NCI-H2227 (cell line): ENCODE measurements at regions not wholly inside any gene's neighbourhood (a gene's known extent, or its start where the extent isn't known, plus 50 kb on each side); places are given as distances from the start of the nearest gene placed in this dataset.
"Not testable (repeated sequence)": the region's sequence is repeated elsewhere in the genome, so short reads cannot be mapped to it uniquely, and the experiment has no call there.

Source experiments
- DNase-seq: peaks from one replicate; lab custom pipeline; 2025; ENCODE audit not compliant: unreplicated experiment; lab: John Stamatoyannopoulos, UW

GRCh38 chr11:41675205-41675604 lies 215.8 kb upstream of the LRRC4C start:
- no peak for DNase-seq

- DNase-seq = no peak
Measured at GRCh38 chr11:41713030-41713429, 253.6 kb upstream of the LRRC4C start.

GRCh38 chr11:41714101-41714500 lies 254.6 kb upstream of the LRRC4C start:
- DNase-seq = no peak

- no peak for DNase-seq
Measured at GRCh38 chr11:41716862-41717261, 257.4 kb upstream of the LRRC4C start.

- DNase-seq = no peak
Measured at GRCh38 chr11:41720761-41721160, 261.3 kb upstream of the LRRC4C start.

- DNase-seq = not testable (repeated sequence)
Measured at GRCh38 chr11:41728161-41728560, 268.7 kb upstream of the LRRC4C start.

GRCh38 chr11:41775296-41775695 lies 315.8 kb upstream of the LRRC4C start:
- no peak for DNase-seq

- DNase-seq = no peak
Measured at GRCh38 chr11:41779401-41779960, 320.0 kb upstream of the LRRC4C start.

- no peak for DNase-seq
Measured at GRCh38 chr11:41781441-41781840, 322.0 kb upstream of the LRRC4C start.

- DNase-seq = no peak
Measured at GRCh38 chr11:41784513-41785335, 325.3 kb upstream of the LRRC4C start.

GRCh38 chr11:41786087-41786486 lies 326.6 kb upstream of the LRRC4C start:
- no peak for DNase-seq

- DNase-seq = no peak
Measured at GRCh38 chr11:41788177-41788576, 328.7 kb upstream of the LRRC4C start.

- DNase-seq = no peak
Measured at GRCh38 chr11:41789376-41789775, 329.9 kb upstream of the LRRC4C start.

- no peak for DNase-seq
Measured at GRCh38 chr11:41795004-41795403, 335.6 kb upstream of the LRRC4C start.

- no peak for DNase-seq
Measured at GRCh38 chr11:41799754-41800153, 340.3 kb upstream of the LRRC4C start.

GRCh38 chr11:41803895-41804294 lies 344.4 kb upstream of the LRRC4C start:
- DNase-seq = no peak

GRCh38 chr11:41816396-41816795 lies 356.9 kb upstream of the LRRC4C start:
- DNase-seq = no peak

- DNase-seq = not testable (repeated sequence)
Measured at GRCh38 chr11:41824287-41824686, 364.8 kb upstream of the LRRC4C start.

GRCh38 chr11:41826085-41826484 lies 366.6 kb upstream of the LRRC4C start:
- DNase-seq = no peak

GRCh38 chr11:41836431-41836830 lies 377.0 kb upstream of the LRRC4C start:
- DNase-seq = no peak

GRCh38 chr11:41842673-41843072 lies 383.2 kb upstream of the LRRC4C start:
- no peak for DNase-seq

GRCh38 chr11:41845066-41845465 lies 385.6 kb upstream of the LRRC4C start:
- no peak for DNase-seq

- DNase-seq = no peak
Measured at GRCh38 chr11:41848349-41848748, 388.9 kb upstream of the LRRC4C start.
